Activated T-helper 17 cell treated with anti-CD3 and anti-CD28 coated beads, Interleukin-2, amount 50 U/mL, for 72 hours (primary cell): ENCODE measurements at regions not wholly inside any gene's neighbourhood (a gene's known extent, or its start where the extent isn't known, plus 50 kb on each side); places are given as distances from the start of the nearest gene placed in this dataset.
A peak's percentile ranks its signal among the peaks of the same experiment; 100 is the strongest.

Source experiments
- ATAC-seq: fragments of 150-1000 bp; cut with Tn5 transposase; replicated peaks from 2 replicates; pipeline ENCODE4 v1.10.0; 2021; ENCODE audit warnings: mild to moderate bottlenecking, moderate library complexity
- H3K27ac Mint-ChIP-seq: one replicate; pipeline ENCODE4 v1.8.0; 2022; ENCODE audit warnings: mixed read lengths
- H3K27me3 Mint-ChIP-seq: one replicate; pipeline ENCODE4 v1.8.0; 2022; ENCODE audit warnings: mixed read lengths
- H3K36me3 Mint-ChIP-seq: one replicate; pipeline ENCODE4 v1.8.0; 2022; ENCODE audit warnings: low read depth, mild to moderate bottlenecking, mixed read lengths
- H3K4me1 Mint-ChIP-seq: one replicate; pipeline ENCODE4 v1.8.0; 2022; ENCODE audit warnings: mixed read lengths
- H3K4me3 Mint-ChIP-seq: one replicate; pipeline ENCODE4 v1.8.0; 2022; ENCODE audit warnings: mild to moderate bottlenecking, mixed read lengths
- H3K9me3 Mint-ChIP-seq: one replicate; pipeline ENCODE4 v1.8.0; 2022; ENCODE audit warnings: mixed read lengths

GRCh38 chr11:104666624-104667023, 231.6 kb downstream of the CASP12 start:
- Mint-ChIP-seq H3K27me3 (no peaks in the 10 kb centered on the region), H3K9me3 (peaks cover 4% of the 10 kb centered on the region), H3K4me3 (no peak overlapping the region), H3K27ac (no peak overlapping the region), H3K36me3 (no peaks in the 10 kb centered on the region), H3K4me1 (peaks cover 10% of the 10 kb centered on the region)
- ATAC-seq: no peak

GRCh38 chr11:104665641-104666040, 232.6 kb downstream of the CASP12 start:
- peaks cover 6% of the 10 kb centered on the region for H3K9me3 Mint-ChIP-seq
- peaks cover 10% of the 10 kb centered on the region for H3K4me1 Mint-ChIP-seq
- no peak for ATAC-seq
- H3K4me3 Mint-ChIP-seq: no peak overlapping the region
- H3K27ac Mint-ChIP-seq: no peak overlapping the region
- H3K27me3 Mint-ChIP-seq: no peaks in the 10 kb centered on the region
- H3K36me3 Mint-ChIP-seq: no peaks in the 10 kb centered on the region

- H3K4me1 Mint-ChIP-seq: no peaks in the 10 kb centered on the region
- H3K4me3 Mint-ChIP-seq: no peak overlapping the region
- peaks cover 10% of the 10 kb centered on the region for H3K9me3 Mint-ChIP-seq
- ATAC-seq: no peak
- no peaks in the 10 kb centered on the region for H3K27me3 Mint-ChIP-seq
- no peaks in the 10 kb centered on the region for H3K36me3 Mint-ChIP-seq
- H3K27ac Mint-ChIP-seq: no peak overlapping the region
Measured at GRCh38 chr11:104663190-104664140, 234.8 kb downstream of the CASP12 start.

GRCh38 chr11:104661901-104662300, 236.4 kb downstream of the CASP12 start:
- Mint-ChIP-seq H3K27me3 (no peaks in the 10 kb centered on the region), H3K9me3 (peaks cover 10% of the 10 kb centered on the region), H3K4me3 (no peak overlapping the region), H3K4me1 (peaks cover 10% of the 10 kb centered on the region), H3K36me3 (no peaks in the 10 kb centered on the region), H3K27ac (no peak overlapping the region)
- ATAC-seq: no peak

GRCh38 chr11:104661471-104661870, 236.8 kb downstream of the CASP12 start:
- Mint-ChIP-seq H3K36me3 (no peaks in the 10 kb centered on the region), H3K27ac (no peak overlapping the region), H3K27me3 (no peaks in the 10 kb centered on the region), H3K4me1 (peaks cover 11% of the 10 kb centered on the region), H3K4me3 (no peak overlapping the region), H3K9me3 (peaks cover 10% of the 10 kb centered on the region)
- ATAC-seq: no peak

GRCh38 chr11:104658177-104658576, 240.1 kb downstream of the CASP12 start:
- H3K36me3 Mint-ChIP-seq: no peaks in the 10 kb centered on the region
- no peak overlapping the region for H3K27ac Mint-ChIP-seq
- no peak overlapping the region for H3K4me3 Mint-ChIP-seq
- peaks cover 10% of the 10 kb centered on the region for H3K9me3 Mint-ChIP-seq
- H3K27me3 Mint-ChIP-seq: no peaks in the 10 kb centered on the region
- ATAC-seq: no peak
- peaks cover 21% of the 10 kb centered on the region for H3K4me1 Mint-ChIP-seq

- Mint-ChIP-seq H3K4me1 (peaks cover 25% of the 10 kb centered on the region), H3K4me3 (peak overlapping the region; percentile 48), H3K27me3 (no peaks in the 10 kb centered on the region), H3K36me3 (no peaks in the 10 kb centered on the region), H3K9me3 (peaks cover 10% of the 10 kb centered on the region), H3K27ac (peak overlapping the region; percentile 49)
- peak; percentile 88 for ATAC-seq
Measured at GRCh38 chr11:104657083-104657482, 241.2 kb downstream of the CASP12 start.

- Mint-ChIP-seq H3K9me3 (peaks cover 4% of the 10 kb centered on the region), H3K4me1 (peaks cover 25% of the 10 kb centered on the region), H3K4me3 (no peak overlapping the region), H3K27ac (no peak overlapping the region), H3K27me3 (no peaks in the 10 kb centered on the region), H3K36me3 (no peaks in the 10 kb centered on the region)
- peak; percentile 32 for ATAC-seq
Measured at GRCh38 chr11:104655066-104655465, 243.2 kb downstream of the CASP12 start.

- Mint-ChIP-seq H3K4me3 (no peak overlapping the region), H3K36me3 (no peaks in the 10 kb centered on the region), H3K4me1 (peaks cover 25% of the 10 kb centered on the region), H3K27ac (no peak overlapping the region), H3K9me3 (no peaks in the 10 kb centered on the region), H3K27me3 (no peaks in the 10 kb centered on the region)
- no peak for ATAC-seq
Measured at GRCh38 chr11:104654181-104654813, 244.0 kb downstream of the CASP12 start.

- H3K4me3 Mint-ChIP-seq: peak overlapping the region; percentile 40
- H3K36me3 Mint-ChIP-seq: no peaks in the 10 kb centered on the region
- peaks cover 25% of the 10 kb centered on the region for H3K4me1 Mint-ChIP-seq
- no peak overlapping the region for H3K27ac Mint-ChIP-seq
- no peaks in the 10 kb centered on the region for H3K27me3 Mint-ChIP-seq
- no peaks in the 10 kb centered on the region for H3K9me3 Mint-ChIP-seq
- ATAC-seq: peak; percentile 68
Measured at GRCh38 chr11:104653407-104653806, 244.9 kb downstream of the CASP12 start.

GRCh38 chr11:104652996-104653395, 245.3 kb downstream of the CASP12 start:
- H3K9me3 Mint-ChIP-seq: no peaks in the 10 kb centered on the region
- H3K36me3 Mint-ChIP-seq: no peaks in the 10 kb centered on the region
- H3K4me3 Mint-ChIP-seq: peak overlapping the region; percentile 40
- ATAC-seq: no peak
- H3K4me1 Mint-ChIP-seq: peaks cover 25% of the 10 kb centered on the region
- H3K27ac Mint-ChIP-seq: no peak overlapping the region
- no peaks in the 10 kb centered on the region for H3K27me3 Mint-ChIP-seq

GRCh38 chr11:104650234-104650633, 248.0 kb downstream of the CASP12 start:
- H3K36me3 Mint-ChIP-seq: no peaks in the 10 kb centered on the region
- no peak overlapping the region for H3K27ac Mint-ChIP-seq
- no peak overlapping the region for H3K4me3 Mint-ChIP-seq
- ATAC-seq: no peak
- no peaks in the 10 kb centered on the region for H3K27me3 Mint-ChIP-seq
- no peaks in the 10 kb centered on the region for H3K9me3 Mint-ChIP-seq
- peaks cover 13% of the 10 kb centered on the region for H3K4me1 Mint-ChIP-seq

GRCh38 chr11:104649002-104649401, 249.3 kb downstream of the CASP12 start:
- Mint-ChIP-seq H3K4me3 (no peak overlapping the region), H3K9me3 (no peaks in the 10 kb centered on the region), H3K27ac (no peak overlapping the region), H3K36me3 (no peaks in the 10 kb centered on the region), H3K4me1 (peaks cover 8% of the 10 kb centered on the region), H3K27me3 (no peaks in the 10 kb centered on the region)
- peak; percentile 45 for ATAC-seq

- Mint-ChIP-seq H3K27ac (no peak overlapping the region), H3K4me1 (no peaks in the 10 kb centered on the region), H3K27me3 (no peaks in the 10 kb centered on the region), H3K9me3 (no peaks in the 10 kb centered on the region), H3K4me3 (no peak overlapping the region), H3K36me3 (no peaks in the 10 kb centered on the region)
- no peak for ATAC-seq
Measured at GRCh38 chr11:104645261-104646222, 252.7 kb downstream of the CASP12 start.
